HUES48 (cell line): ENCODE measurements at regions not wholly inside any gene's neighbourhood (a gene's known extent, or its start where the extent isn't known, plus 50 kb on each side); places are given as distances from the start of the nearest gene placed in this dataset.
"Not testable (repeated sequence)": the region's sequence is repeated elsewhere in the genome, so short reads cannot be mapped to it uniquely, and the experiment has no call there.

Experiments used
- H3K27ac ChIP-seq: one replicate; pipeline ENCODE4 v1.7.0; 2013; ENCODE audit warnings: low read depth, low read length, inconsistent platforms
- H3K27me3 ChIP-seq: 2 replicates; pipeline ENCODE4 v1.6.1; 2013; ENCODE audit warnings: mild to moderate bottlenecking, low read length; ENCODE audit not compliant: control insufficient read depth, insufficient read depth
- H3K36me3 ChIP-seq: 2 replicates; pipeline ENCODE4 v1.6.1; 2013; ENCODE audit warnings: low read length; ENCODE audit not compliant: control insufficient read depth, insufficient read depth
- H3K4me1 ChIP-seq: 2 replicates; pipeline ENCODE4 v1.6.1; 2013; ENCODE audit warnings: mild to moderate bottlenecking, low read length; ENCODE audit not compliant: control insufficient read depth, insufficient read depth
- H3K4me3 ChIP-seq: 2 replicates; pipeline ENCODE4 v1.5.1; 2013; ENCODE audit warnings: mild to moderate bottlenecking, low read depth, low read length
- H3K9ac ChIP-seq: 2 replicates; pipeline ENCODE4 v1.6.1; 2013; ENCODE audit warnings: mild to moderate bottlenecking, low read depth, low read length, moderate library complexity
- H3K9me3 ChIP-seq: 2 replicates; pipeline ENCODE4 v1.6.1; 2013; ENCODE audit warnings: low read length; ENCODE audit not compliant: control insufficient read depth, insufficient read depth

DNA sequence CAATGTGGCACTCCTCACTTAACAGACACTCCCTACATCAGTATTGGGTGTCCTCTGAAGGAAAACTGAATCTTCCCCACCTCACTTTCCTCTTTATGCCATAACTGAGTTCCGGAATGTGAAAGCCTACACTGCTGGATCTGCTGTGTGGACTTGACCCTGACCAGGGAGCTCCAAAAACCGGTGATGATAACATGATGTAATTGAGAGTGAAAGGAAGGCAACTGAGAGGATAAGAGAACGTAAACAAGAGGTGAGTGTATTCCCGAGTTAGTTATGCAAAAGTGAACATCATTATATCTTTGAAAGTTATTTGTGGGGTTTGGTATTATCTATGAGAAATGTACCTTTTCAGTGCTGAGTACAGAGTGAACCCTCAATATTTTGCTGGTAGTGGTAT is 1794.8 kb downstream of the MRPL39 start:
- Histone ChIP-seq H3K27me3 (no peaks in the 10 kb centered on the region), H3K9ac (no peak overlapping the region), H3K4me1 (no peaks in the 10 kb centered on the region), H3K27ac (no peak overlapping the region), H3K9me3 (0 out of 2 replicates have a peak, but pooled peaks cover 3% of the 10 kb centered on the region), H3K4me3 (no peak overlapping the region), H3K36me3 (no peaks in the 10 kb centered on the region)

GRCh38 chr21:23811805-23812204 is 1795.5 kb downstream of the MRPL39 start:
- Histone ChIP-seq H3K27me3 (no peaks in the 10 kb centered on the region), H3K4me1 (no peaks in the 10 kb centered on the region), H3K27ac (no peak overlapping the region), H3K9ac (no peak overlapping the region), H3K9me3 (no peaks in the 10 kb centered on the region), H3K4me3 (no peak overlapping the region), H3K36me3 (no peaks in the 10 kb centered on the region)

DNA sequence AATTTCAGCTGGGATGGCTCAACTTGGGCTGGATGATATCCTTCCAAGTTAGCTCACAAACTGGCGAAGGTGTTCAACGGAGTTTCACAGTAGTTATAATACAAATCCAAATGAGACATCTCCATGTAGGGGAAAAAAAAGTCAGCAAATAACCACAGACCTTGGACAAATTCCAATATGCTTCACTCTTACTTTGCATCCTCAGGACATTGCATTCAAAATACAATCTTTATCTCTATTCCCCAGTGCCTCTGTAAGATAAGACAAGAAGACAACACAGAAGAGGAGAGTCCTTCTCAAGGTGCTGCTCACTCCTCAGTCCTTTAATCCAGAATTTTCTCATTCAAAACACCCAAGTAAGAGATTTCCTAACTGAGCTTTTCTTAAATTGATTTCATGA is 1797.7 kb downstream of the MRPL39 start:
- Histone ChIP-seq H3K27ac (no peak overlapping the region), H3K36me3 (no peaks in the 10 kb centered on the region), H3K4me3 (no peak overlapping the region), H3K27me3 (no peaks in the 10 kb centered on the region), H3K4me1 (no peaks in the 10 kb centered on the region), H3K9me3 (no peaks in the 10 kb centered on the region), H3K9ac (no peak overlapping the region)

DNA sequence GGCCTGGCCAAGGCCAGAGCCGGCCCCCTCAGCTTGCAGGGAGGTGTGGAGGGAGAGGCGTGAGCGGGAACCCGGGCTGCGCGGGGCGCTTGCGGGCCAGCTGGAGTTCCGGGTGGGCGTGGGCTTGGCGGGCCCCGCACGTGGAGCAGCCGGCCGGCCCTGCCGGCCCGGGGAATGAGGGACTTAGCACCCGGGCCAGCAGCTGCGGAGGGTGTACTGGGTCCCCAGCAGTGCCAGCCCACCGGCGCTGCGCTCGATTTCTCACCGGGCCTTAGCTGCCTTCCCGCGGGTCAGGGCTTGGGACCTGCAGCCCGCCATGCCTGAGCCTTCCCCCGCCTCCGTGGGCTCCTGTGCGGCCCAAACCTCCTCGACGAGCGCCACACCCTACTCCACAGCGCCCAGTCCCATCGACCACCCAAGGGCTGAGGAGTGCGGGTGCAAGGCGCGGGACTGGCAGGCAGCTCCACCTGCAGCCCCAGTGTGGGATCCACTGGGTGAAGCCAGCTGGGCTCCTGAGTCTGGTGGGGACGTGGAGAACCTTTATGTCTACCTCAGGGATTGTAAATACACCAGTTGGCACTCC is 1800.2 kb downstream of the MRPL39 start:
- H3K36me3 ChIP-seq, H3K9ac ChIP-seq, H3K9me3 ChIP-seq, H3K4me3 ChIP-seq, H3K27ac ChIP-seq, H3K27me3 ChIP-seq, H3K4me1 ChIP-seq: not testable (repeated sequence)

DNA sequence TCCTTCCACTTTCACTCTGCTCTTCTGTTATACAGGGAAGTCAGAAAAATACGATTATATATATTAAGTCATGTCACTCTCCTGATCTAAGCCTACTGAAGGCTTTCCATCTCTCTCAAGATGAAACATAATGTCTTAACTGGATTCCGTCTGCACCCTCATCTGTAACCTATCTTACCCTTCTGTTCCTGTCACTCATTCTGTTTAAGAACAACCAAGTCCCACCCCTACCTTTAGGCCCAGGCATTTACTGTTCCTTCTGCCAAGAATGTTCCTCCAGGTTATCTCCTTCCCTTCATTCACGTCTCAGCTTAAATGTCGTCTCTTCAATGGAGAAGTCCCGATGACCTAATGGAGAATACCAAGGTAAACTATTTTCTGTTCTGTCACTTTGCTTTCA is 1802.4 kb downstream of the MRPL39 start:
- no peaks in the 10 kb centered on the region for H3K27me3 ChIP-seq
- H3K4me3 ChIP-seq: no peak overlapping the region
- no peaks in the 10 kb centered on the region for H3K9me3 ChIP-seq
- no peak overlapping the region for H3K27ac ChIP-seq
- H3K36me3 ChIP-seq: no peaks in the 10 kb centered on the region
- H3K4me1 ChIP-seq: no peaks in the 10 kb centered on the region
- H3K9ac ChIP-seq: no peak overlapping the region

DNA sequence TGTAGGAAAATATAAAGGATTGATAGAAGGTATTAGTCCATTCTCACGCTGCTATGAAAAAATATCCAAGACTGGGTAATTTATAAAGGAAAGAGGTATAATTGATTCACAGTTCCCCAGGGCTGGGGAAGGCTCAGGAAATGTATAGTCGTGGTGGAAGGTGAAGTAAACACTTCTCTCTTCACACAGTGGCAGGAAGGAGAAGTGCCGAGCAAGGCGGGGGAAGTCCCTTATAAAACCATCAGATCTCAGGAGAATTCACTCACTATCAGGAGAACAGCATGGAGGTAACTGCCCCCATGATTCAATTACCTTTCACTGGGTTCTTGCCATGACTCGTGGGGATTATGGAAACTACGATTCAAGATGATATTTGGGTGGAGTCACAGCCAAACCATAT is 1806.0 kb downstream of the MRPL39 start:
- Histone ChIP-seq H3K36me3 (no peaks in the 10 kb centered on the region), H3K4me3 (no peak overlapping the region), H3K9me3 (no peaks in the 10 kb centered on the region), H3K4me1 (peaks cover 5% of the 10 kb centered on the region), H3K27me3 (no peaks in the 10 kb centered on the region), H3K9ac (no peak overlapping the region), H3K27ac (no peak overlapping the region)

- no peaks in the 10 kb centered on the region for H3K9me3 ChIP-seq
- peaks cover 5% of the 10 kb centered on the region for H3K4me1 ChIP-seq
- no peaks in the 10 kb centered on the region for H3K36me3 ChIP-seq
- H3K4me3 ChIP-seq: no peak overlapping the region
- H3K27ac ChIP-seq: no peak overlapping the region
- no peaks in the 10 kb centered on the region for H3K27me3 ChIP-seq
- H3K9ac ChIP-seq: no peak overlapping the region
These were observed 1807.9 kb downstream of the MRPL39 start for GRCh38 chr21:23799376-23799775.

GRCh38 chr21:23792300-23792699 is 1815.0 kb downstream of the MRPL39 start:
- Histone ChIP-seq H3K4me3 (no peak overlapping the region), H3K27me3 (no peaks in the 10 kb centered on the region), H3K36me3 (no peaks in the 10 kb centered on the region), H3K4me1 (no peaks in the 10 kb centered on the region), H3K9ac (no peak overlapping the region), H3K9me3 (no peaks in the 10 kb centered on the region), H3K27ac (no peak overlapping the region)

DNA sequence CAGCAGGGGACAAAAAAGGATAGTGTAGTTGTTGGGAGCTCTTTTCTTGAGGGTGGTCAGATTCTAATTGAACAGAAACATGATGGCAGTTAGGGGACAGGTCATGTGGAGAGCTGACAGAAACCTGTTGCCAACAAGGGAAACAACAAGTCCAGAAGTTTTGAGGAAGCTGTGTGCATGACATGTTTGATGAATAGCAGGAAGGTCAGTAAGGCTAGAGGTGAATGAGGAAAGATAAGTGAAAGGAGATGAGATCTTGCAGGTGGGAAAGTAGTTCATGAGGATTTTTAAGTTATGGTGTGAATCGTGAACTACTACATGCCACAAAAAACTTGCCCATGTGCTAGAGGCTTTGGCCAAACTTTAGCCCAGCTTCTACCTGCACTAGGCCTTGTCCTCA is 1817.4 kb downstream of the MRPL39 start:
- Histone ChIP-seq H3K4me3 (no peak overlapping the region), H3K9ac (no peak overlapping the region), H3K27me3 (no peaks in the 10 kb centered on the region)

DNA sequence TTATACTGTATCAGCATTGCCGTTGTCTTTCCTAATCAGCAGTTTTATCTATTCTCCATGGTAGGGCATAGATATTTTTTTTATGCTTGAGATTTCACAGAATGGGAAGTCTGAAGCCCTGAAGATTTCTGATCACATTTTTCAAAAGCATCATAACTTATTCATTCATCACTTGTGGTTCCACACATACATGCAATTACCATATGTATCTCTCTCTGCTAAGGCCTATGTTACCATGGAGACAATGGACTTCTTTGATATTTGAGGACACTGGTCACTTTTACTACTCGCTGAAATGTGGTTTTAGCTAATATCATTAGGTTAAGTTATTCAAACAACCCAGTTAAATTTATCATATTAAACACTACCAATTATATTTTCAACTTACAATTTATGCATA is 1827.0 kb downstream of the MRPL39 start:
- H3K9ac ChIP-seq: no peak overlapping the region
- no peak overlapping the region for H3K27ac ChIP-seq
- H3K4me3 ChIP-seq: no peak overlapping the region
- H3K27me3 ChIP-seq: no peaks in the 10 kb centered on the region
- H3K36me3 ChIP-seq: no peaks in the 10 kb centered on the region
- peaks cover 3% of the 10 kb centered on the region; the same call in 1 of the 2 replicates for H3K9me3 ChIP-seq
- no peaks in the 10 kb centered on the region for H3K4me1 ChIP-seq

More for the DNA sequence above, 1817.4 kb downstream of the MRPL39 start:
- Histone ChIP-seq H3K4me1 (no peaks in the 10 kb centered on the region), H3K27ac (no peak overlapping the region), H3K9me3 (no peaks in the 10 kb centered on the region), H3K36me3 (no peaks in the 10 kb centered on the region)

DNA sequence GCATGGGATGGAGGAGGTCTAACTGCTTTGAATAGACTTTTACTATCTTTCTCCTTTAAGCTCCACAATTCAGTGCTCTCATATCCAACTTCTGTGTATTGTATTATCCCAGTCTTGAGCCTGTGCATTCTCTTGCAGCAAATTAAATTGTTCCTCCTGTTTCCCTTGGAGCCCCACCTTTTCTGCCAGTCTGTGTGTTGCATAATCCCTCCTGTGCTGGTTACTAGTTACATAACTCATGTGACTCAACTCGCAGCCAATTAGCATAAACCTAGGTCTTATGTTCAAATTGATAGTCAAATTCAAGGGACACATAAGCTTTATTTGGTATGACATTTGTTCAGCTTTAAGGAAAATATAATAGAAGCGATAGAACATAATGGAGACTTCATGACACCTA is 1863.5 kb downstream of the MRPL39 start:
- Histone ChIP-seq H3K27me3 (no peaks in the 10 kb centered on the region), H3K9ac (no peak overlapping the region), H3K27ac (no peak overlapping the region), H3K4me3 (no peak overlapping the region), H3K9me3 (peaks cover 33% of the 10 kb centered on the region), H3K36me3 (no peaks in the 10 kb centered on the region), H3K4me1 (no peaks in the 10 kb centered on the region)

GRCh38 chr21:23740463-23740862 is 1866.8 kb downstream of the MRPL39 start:
- H3K9me3 ChIP-seq: peaks cover 8% of the 10 kb centered on the region; the same call in 1 of the 2 replicates
- no peak overlapping the region for H3K4me3 ChIP-seq
- H3K4me1 ChIP-seq: no peaks in the 10 kb centered on the region
- H3K27me3 ChIP-seq: no peaks in the 10 kb centered on the region
- H3K27ac ChIP-seq: no peak overlapping the region
- no peak overlapping the region for H3K9ac ChIP-seq
- no peaks in the 10 kb centered on the region for H3K36me3 ChIP-seq
